ENCODE measurements at regions not wholly inside any gene's neighbourhood (a gene's known extent, or its start where the extent isn't known, plus 50 kb on each side); places are given as distances from the start of the nearest gene placed in this dataset.

GRCh38 chrX:8090482-8090881, 80.6 kb downstream of the VCX2 start:
- Histone ChIP-seq H3K9me3 (ENCODE audit: control insufficient read depth, low read length) (no peaks in the 10 kb centered on the region), H3K27ac (ENCODE audit: low read length, poor library complexity, severe bottlenecking) (no peak overlapping the region)
- 100% methylated on average over 1 of the region's 3 CpGs for WGBS

DNA sequence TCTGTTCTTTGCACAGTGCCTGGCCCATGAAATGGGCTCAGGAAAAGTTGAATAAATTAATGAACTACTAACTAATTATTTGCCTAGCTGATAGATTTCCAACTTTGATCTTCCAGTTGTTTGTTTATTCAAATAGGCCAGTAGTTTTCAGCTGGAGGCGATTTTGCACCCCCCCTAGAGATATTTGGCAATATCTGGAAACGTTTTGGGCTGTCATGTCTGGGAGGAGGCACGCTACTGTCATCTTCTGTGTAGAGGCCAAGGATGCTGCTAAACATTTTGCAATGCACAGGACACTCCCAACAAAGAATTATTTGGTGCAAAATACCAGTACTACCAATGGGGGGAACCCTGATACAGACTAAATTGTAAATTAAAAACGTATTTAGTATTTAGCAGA, 81.9 kb downstream of the VCX2 start:
- Histone ChIP-seq H3K27ac (ENCODE audit: low read length, poor library complexity, severe bottlenecking) (no peak overlapping the region), H3K9ac (ENCODE audit: low read length) (no peak overlapping the region), H3K4me2 (ENCODE audit: low read length, poor library complexity, severe bottlenecking) (no peak overlapping the region), H4K8ac (ENCODE audit: low read length) (no peak overlapping the region), H3K27me3 (ENCODE audit: control insufficient read depth in 1 of 2, insufficient read depth in 1 of 2, low read length in 2 of 2) (no peaks in the 10 kb centered on the region), H2AFZ (ENCODE audit: low read depth, low read length) (no peak overlapping the region), H2BK15ac (ENCODE audit: low read depth, poor library complexity, severe bottlenecking) (no peak overlapping the region), H3K4ac (ENCODE audit: low read depth in 1 of 2, low read length in 2 of 2) (no peak overlapping the region), H3K4me3 (ENCODE audit: insufficient read depth in 1 of 2, low read depth in 1 of 2, low read length in 2 of 2) (no peak overlapping the region), H3K14ac (ENCODE audit: low read length in 2 of 2) (no peak overlapping the region), H3K23ac (ENCODE audit: low read length in 2 of 2) (no peak overlapping the region), H4K91ac (ENCODE audit: low read length) (no peak overlapping the region), H3K9me3 (ENCODE audit: control insufficient read depth, low read length) (no peaks in the 10 kb centered on the region), H3K79me1 (replicated peaks; ENCODE audit: low read length, poor library complexity, severe bottlenecking) (no peaks in the 10 kb centered on the region), H2BK12ac (ENCODE audit: low read length in 2 of 2) (no peak overlapping the region), H2BK5ac (ENCODE audit: low read depth, low read length, poor library complexity, severe bottlenecking) (no peak overlapping the region), H2AK5ac (ENCODE audit: low read length, severe bottlenecking) (no peak overlapping the region), H2BK120ac (ENCODE audit: low read depth, low read length) (no peak overlapping the region), H3K4me1 (ENCODE audit: control insufficient read depth, insufficient read depth, low read depth, low read length) (no peaks in the 10 kb centered on the region), H3K18ac (ENCODE audit: low read depth in 1 of 2, low read length in 2 of 2) (no peak overlapping the region), H3K36me3 (ENCODE audit: control insufficient read depth in 1 of 2, insufficient read depth in 2 of 2, low read depth in 1 of 2, low read length in 2 of 2) (no peaks in the 10 kb centered on the region)
- 17% methylated on average over 2 of the region's 4 CpGs for WGBS
- no peak for DNase-seq

More at GRCh38 chrX:8090482-8090881, 80.6 kb downstream of the VCX2 start:
- no peaks in the 10 kb centered on the region for H3K4me1 ChIP-seq (ENCODE audit: control insufficient read depth, insufficient read depth, low read depth, low read length)
- no peaks in the 10 kb centered on the region for H3K79me1 ChIP-seq (replicated peaks; ENCODE audit: low read length, poor library complexity, severe bottlenecking)
- H3K36me3 ChIP-seq (ENCODE audit: control insufficient read depth in 1 of 2, insufficient read depth in 2 of 2, low read depth in 1 of 2, low read length in 2 of 2) = no peaks in the 10 kb centered on the region
- no peak overlapping the region for H3K4me2 ChIP-seq (ENCODE audit: low read length, poor library complexity, severe bottlenecking)
- H3K23ac ChIP-seq (ENCODE audit: low read length in 2 of 2) = no peak overlapping the region
- no peak overlapping the region for H4K91ac ChIP-seq (ENCODE audit: low read length)
- H4K8ac ChIP-seq (ENCODE audit: low read length) = no peak overlapping the region
- no peak overlapping the region for H3K14ac ChIP-seq (ENCODE audit: low read length in 2 of 2)
- H3K18ac ChIP-seq (ENCODE audit: low read depth in 1 of 2, low read length in 2 of 2) = no peak overlapping the region
- no peak overlapping the region for H3K4ac ChIP-seq (ENCODE audit: low read depth in 1 of 2, low read length in 2 of 2)
- no peak overlapping the region for H2BK12ac ChIP-seq (ENCODE audit: low read length in 2 of 2)
- H2BK15ac ChIP-seq (ENCODE audit: low read depth, poor library complexity, severe bottlenecking) = no peak overlapping the region
- no peak overlapping the region for H3K9ac ChIP-seq (ENCODE audit: low read length)
- H3K4me3 ChIP-seq (ENCODE audit: insufficient read depth in 1 of 2, low read depth in 1 of 2, low read length in 2 of 2) = no peak overlapping the region
- no peak overlapping the region for H2AK5ac ChIP-seq (ENCODE audit: low read length, severe bottlenecking)
- DNase-seq = no peak
- no peak overlapping the region for H2AFZ ChIP-seq (ENCODE audit: low read depth, low read length)
- no peak overlapping the region for H2BK120ac ChIP-seq (ENCODE audit: low read depth, low read length)
- H2BK5ac ChIP-seq (ENCODE audit: low read depth, low read length, poor library complexity, severe bottlenecking) = no peak overlapping the region
- no peaks in the 10 kb centered on the region for H3K27me3 ChIP-seq (ENCODE audit: control insufficient read depth in 1 of 2, insufficient read depth in 1 of 2, low read length in 2 of 2)

- no peak overlapping the region for H4K91ac ChIP-seq (ENCODE audit: low read length)
- H3K27me3 ChIP-seq (ENCODE audit: control insufficient read depth in 1 of 2, insufficient read depth in 1 of 2, low read length in 2 of 2) = no peaks in the 10 kb centered on the region
- no peak overlapping the region for H3K23ac ChIP-seq (ENCODE audit: low read length in 2 of 2)
- H3K4me1 ChIP-seq (ENCODE audit: control insufficient read depth, insufficient read depth, low read depth, low read length) = no peaks in the 10 kb centered on the region
- no peak overlapping the region for H3K18ac ChIP-seq (ENCODE audit: low read depth in 1 of 2, low read length in 2 of 2)
- H2BK5ac ChIP-seq (ENCODE audit: low read depth, low read length, poor library complexity, severe bottlenecking) = no peak overlapping the region
- no peak overlapping the region for H2AK5ac ChIP-seq (ENCODE audit: low read length, severe bottlenecking)
- no peaks in the 10 kb centered on the region for H3K9me3 ChIP-seq (ENCODE audit: control insufficient read depth, low read length)
- H2BK15ac ChIP-seq (ENCODE audit: low read depth, poor library complexity, severe bottlenecking) = no peak overlapping the region
- no peak overlapping the region for H3K9ac ChIP-seq (ENCODE audit: low read length)
- no peak overlapping the region for H4K8ac ChIP-seq (ENCODE audit: low read length)
- H2BK12ac ChIP-seq (ENCODE audit: low read length in 2 of 2) = no peak overlapping the region
- H2AFZ ChIP-seq (ENCODE audit: low read depth, low read length) = no peak overlapping the region
- no peak overlapping the region for H3K14ac ChIP-seq (ENCODE audit: low read length in 2 of 2)
- H3K79me1 ChIP-seq (replicated peaks; ENCODE audit: low read length, poor library complexity, severe bottlenecking) = no peaks in the 10 kb centered on the region
- H3K4me3 ChIP-seq (ENCODE audit: insufficient read depth in 1 of 2, low read depth in 1 of 2, low read length in 2 of 2) = no peak overlapping the region
- no peak overlapping the region for H2BK120ac ChIP-seq (ENCODE audit: low read depth, low read length)
- peak; percentile 63 for DNase-seq
- 0% methylated on average over 1 of the region's 4 CpGs for WGBS
- H3K4ac ChIP-seq (ENCODE audit: low read depth in 1 of 2, low read length in 2 of 2) = no peak overlapping the region
- no peak overlapping the region for H3K27ac ChIP-seq (ENCODE audit: low read length, poor library complexity, severe bottlenecking)
- no peak overlapping the region for H3K4me2 ChIP-seq (ENCODE audit: low read length, poor library complexity, severe bottlenecking)
- no peaks in the 10 kb centered on the region for H3K36me3 ChIP-seq (ENCODE audit: control insufficient read depth in 1 of 2, insufficient read depth in 2 of 2, low read depth in 1 of 2, low read length in 2 of 2)
Observed at GRCh38 chrX:8084006-8084405, 87.1 kb downstream of the VCX2 start.

- Histone ChIP-seq H2AFZ (ENCODE audit: low read depth, low read length) (no peak overlapping the region), H3K9ac (ENCODE audit: low read length) (no peak overlapping the region), H3K27me3 (ENCODE audit: control insufficient read depth in 1 of 2, insufficient read depth in 1 of 2, low read length in 2 of 2) (no peaks in the 10 kb centered on the region), H3K36me3 (ENCODE audit: control insufficient read depth in 1 of 2, insufficient read depth in 2 of 2, low read depth in 1 of 2, low read length in 2 of 2) (no peaks in the 10 kb centered on the region), H3K14ac (ENCODE audit: low read length in 2 of 2) (no peak overlapping the region), H2BK120ac (ENCODE audit: low read depth, low read length) (no peak overlapping the region), H3K9me3 (ENCODE audit: control insufficient read depth, low read length) (no peaks in the 10 kb centered on the region), H3K79me1 (replicated peaks; ENCODE audit: low read length, poor library complexity, severe bottlenecking) (no peaks in the 10 kb centered on the region), H4K91ac (ENCODE audit: low read length) (no peak overlapping the region), H3K4ac (ENCODE audit: low read depth in 1 of 2, low read length in 2 of 2) (no peak overlapping the region), H3K23ac (ENCODE audit: low read length in 2 of 2) (no peak overlapping the region), H2BK12ac (ENCODE audit: low read length in 2 of 2) (no peak overlapping the region), H3K27ac (ENCODE audit: low read length, poor library complexity, severe bottlenecking) (no peak overlapping the region), H2BK5ac (ENCODE audit: low read depth, low read length, poor library complexity, severe bottlenecking) (no peak overlapping the region), H3K18ac (ENCODE audit: low read depth in 1 of 2, low read length in 2 of 2) (no peak overlapping the region), H3K4me2 (ENCODE audit: low read length, poor library complexity, severe bottlenecking) (no peak overlapping the region), H3K4me1 (ENCODE audit: control insufficient read depth, insufficient read depth, low read depth, low read length) (no peaks in the 10 kb centered on the region), H3K4me3 (ENCODE audit: insufficient read depth in 1 of 2, low read depth in 1 of 2, low read length in 2 of 2) (no peak overlapping the region), H2AK5ac (ENCODE audit: low read length, severe bottlenecking) (no peak overlapping the region), H4K8ac (ENCODE audit: low read length) (no peak overlapping the region), H2BK15ac (ENCODE audit: low read depth, poor library complexity, severe bottlenecking) (no peak overlapping the region)
- 50% methylated on average over 1 of the region's 3 CpGs for WGBS
- DNase-seq = peak; percentile 11
Observed at GRCh38 chrX:8083286-8083685, 87.8 kb downstream of the VCX2 start.

All from mesenchymal stem cell (in vitro differentiated cells and primary cell).